Loucy (cell line): ENCODE measurements at regions not wholly inside any gene's neighbourhood (a gene's known extent, or its start where the extent isn't known, plus 50 kb on each side); places are given as distances from the start of the nearest gene placed in this dataset.

Experiments used
- CTCF ChIP-seq: fragments of 200-600 bp; sonication (generic); conservative IDR thresholded peaks from 2 replicates; pipeline ENCODE4 v1.5.1; 2014; ENCODE audit warnings: mild to moderate bottlenecking, antibody characterized with exemption, low read length
- EZH2phosphoT487 ChIP-seq: fragments of 200-600 bp; IDR thresholded peaks from 2 replicates; pipeline ENCODE4 v1.6.1; 2018; ENCODE audit warnings: antibody characterized with exemption, mild to moderate bottlenecking, moderate library complexity, borderline replicate concordance

GRCh38 chr22:27201276-27201675 is 543.9 kb downstream of the MIAT start:
- TF ChIP-seq CTCF (no peak), EZH2phosphoT487 (no peak)
